Stimulated activated CD8-positive, alpha-beta memory T cell treated with anti-CD3 and anti-CD28 coated beads, Interleukin-4, amount 100 ng/mL, for 48 hours (primary cell): ENCODE measurements at regions not wholly inside any gene's neighbourhood (a gene's known extent, or its start where the extent isn't known, plus 50 kb on each side); places are given as distances from the start of the nearest gene placed in this dataset.
"Not testable (repeated sequence)": the region's sequence is repeated elsewhere in the genome, so short reads cannot be mapped to it uniquely, and the experiment has no call there.

Experiments
- DNase-seq: peaks from one replicate; pipeline ENCODE4 v3.0.0-alpha.2; 2020

DNA sequence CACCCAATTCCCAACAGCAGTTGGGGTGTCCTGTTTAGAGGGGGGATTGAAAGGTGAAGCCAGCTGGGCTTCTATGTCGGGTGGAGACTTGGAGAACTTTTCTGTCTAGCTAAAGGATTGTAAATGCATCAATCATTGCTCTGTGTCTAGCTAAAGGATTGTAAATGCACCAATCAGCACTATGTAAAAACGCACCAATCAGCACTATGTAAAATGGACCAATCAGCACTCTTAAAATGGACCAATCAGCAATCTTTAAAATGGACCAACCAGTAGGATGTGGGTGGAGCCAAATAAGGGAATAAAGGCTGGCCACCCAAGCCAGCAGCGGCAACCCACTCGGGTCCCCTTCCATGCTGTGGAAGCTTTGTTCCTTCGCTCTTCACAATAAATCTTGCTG is 1518.6 kb upstream of the RAG2 start:
- not testable (repeated sequence) for DNase-seq

- DNase-seq, result not testable (repeated sequence)
These were observed 1517.3 kb upstream of the RAG2 start for GRCh38 chr11:38115381-38115780.

- no peak for DNase-seq
These were observed 1502.9 kb upstream of the RAG2 start for GRCh38 chr11:38100836-38101462.

DNA sequence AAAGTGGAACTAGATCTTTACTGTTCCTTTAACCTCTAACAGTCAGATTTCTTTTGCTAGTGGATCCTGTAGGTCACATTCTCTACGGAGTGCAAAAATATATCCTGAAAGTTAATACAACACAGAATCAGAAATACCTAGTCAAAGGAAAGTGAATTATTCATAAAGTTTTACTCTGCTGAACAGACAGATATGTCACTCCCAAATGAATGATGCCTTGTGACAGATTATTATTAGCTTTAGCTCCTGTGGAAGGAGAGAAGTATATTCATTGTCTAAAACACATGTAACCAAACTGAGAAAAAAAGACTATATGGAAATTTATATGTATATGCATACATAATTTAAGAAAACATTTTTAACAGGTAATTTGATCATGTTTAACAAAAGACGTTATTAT is 1497.2 kb upstream of the RAG2 start:
- DNase-seq, result no peak

GRCh38 chr11:38089726-38090125 is 1491.7 kb upstream of the RAG2 start:
- DNase-seq, result no peak

DNA sequence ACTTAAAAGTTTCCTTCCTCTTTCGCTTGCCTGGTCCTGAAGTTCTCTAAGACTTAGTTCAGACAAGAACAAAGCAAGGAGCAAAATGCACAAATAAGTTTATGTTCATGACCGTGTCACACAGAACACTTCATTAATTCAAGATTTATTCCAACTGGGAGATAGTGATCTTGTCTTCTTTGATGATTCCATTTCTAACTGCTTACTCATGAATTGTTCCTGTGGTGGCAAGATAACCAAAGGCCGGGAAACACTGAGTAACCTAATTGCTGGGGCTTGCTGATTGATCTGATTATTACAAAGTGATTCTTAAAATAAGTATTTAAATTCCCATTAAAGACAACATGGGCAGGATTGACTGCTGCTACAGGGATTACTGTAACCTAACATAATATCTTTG is 1462.9 kb upstream of the RAG2 start:
- no peak for DNase-seq

GRCh38 chr11:38060136-38060535 is 1462.1 kb upstream of the RAG2 start:
- no peak for DNase-seq

- DNase-seq, result no peak
These were observed 1448.6 kb upstream of the RAG2 start for GRCh38 chr11:38046571-38047135.

DNA sequence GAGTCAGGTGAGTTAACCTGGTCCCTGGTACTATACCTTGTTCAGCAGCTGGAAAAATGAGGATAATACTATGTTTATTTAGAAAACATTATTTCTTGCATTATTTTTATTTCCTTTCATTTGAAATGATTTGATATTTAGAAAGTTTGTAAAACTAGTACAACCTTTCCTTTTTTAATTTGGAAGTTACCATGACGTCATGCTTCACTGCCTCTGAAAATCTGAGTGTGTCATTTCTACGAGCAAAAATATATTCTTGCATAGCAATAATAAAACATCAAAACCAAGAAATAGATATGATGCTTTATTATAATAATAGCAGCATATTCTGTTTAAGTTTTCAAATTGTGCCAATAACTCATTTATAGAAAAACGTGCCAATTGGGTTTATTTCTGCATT is 1445.0 kb upstream of the RAG2 start:
- no peak for DNase-seq

GRCh38 chr11:38038777-38039176 is 1440.7 kb upstream of the RAG2 start:
- no peak for DNase-seq

DNA sequence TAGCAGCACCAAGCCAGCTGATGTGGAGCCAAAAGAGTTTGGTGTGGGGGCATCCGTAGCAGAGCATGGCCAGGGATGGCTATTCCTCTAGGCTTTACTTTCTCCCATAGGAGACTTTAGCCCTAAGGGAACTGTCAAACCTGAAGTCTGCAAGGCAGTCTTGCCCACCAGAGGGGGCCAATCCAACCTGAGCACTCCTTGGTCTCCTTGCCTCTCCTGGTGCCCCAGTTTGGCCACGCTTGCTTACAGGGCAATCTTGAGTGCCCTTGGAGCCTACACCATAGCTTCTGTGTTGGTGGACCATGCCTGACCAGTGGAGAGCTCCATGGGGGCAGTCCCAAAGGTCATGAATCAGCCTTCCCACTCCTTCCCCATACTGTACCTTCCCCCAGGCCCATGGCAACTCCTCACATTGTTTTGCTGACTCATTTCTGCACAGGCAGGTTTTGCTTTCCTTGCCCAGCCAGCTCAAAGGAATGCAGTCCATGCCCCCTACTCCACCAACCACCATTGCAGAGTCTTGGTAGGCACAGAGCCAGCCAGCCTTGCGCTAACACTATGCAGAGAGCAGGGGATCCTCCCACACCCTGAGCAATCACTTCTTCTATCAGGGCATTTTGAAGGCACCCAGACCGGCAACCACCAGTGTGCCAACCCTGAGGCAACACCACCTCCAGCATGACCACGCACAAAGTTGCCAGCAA is 1421.2 kb upstream of the RAG2 start:
- no peak for DNase-seq

DNA sequence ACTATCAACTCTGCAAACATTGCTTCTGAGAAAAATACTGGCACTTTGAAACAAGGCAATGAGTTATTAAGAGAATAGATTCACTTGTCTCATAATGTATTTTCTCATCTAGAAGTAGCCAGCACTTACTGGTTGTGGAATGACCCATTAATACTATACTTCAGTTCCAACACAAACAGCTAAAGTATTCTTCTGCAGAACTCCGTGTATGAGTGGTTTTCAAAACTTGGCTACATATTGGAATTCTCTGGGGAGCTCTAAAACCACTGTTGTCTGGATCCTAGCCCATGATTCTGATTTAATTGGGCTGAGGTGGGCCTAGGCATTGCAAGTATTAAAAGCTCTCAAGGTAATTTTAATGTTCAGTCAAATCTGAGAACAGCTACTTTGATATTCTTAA is 1416.4 kb upstream of the RAG2 start:
- DNase-seq, result no peak

DNA sequence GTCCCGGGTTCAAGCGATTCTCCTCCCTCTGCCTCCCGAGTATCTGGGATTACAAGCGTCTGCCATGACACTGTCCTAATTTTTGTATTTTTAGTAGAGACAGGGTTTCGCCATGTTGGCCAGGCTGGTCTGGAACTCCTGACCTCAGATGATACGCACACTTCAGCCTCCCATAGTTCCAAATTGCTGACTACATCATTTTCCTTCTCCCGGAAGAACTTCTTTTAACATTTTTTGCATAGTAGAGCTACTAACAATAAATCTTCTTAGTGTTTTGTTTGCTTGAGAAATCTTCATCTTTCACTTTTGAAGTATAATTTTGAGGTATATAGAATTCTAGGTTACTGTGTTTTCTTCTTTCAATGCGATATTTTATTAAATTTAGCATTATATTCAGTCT is 1415.1 kb upstream of the RAG2 start:
- DNase-seq, result no peak

GRCh38 chr11:38011496-38011895 is 1413.5 kb upstream of the RAG2 start:
- DNase-seq, result no peak

DNA sequence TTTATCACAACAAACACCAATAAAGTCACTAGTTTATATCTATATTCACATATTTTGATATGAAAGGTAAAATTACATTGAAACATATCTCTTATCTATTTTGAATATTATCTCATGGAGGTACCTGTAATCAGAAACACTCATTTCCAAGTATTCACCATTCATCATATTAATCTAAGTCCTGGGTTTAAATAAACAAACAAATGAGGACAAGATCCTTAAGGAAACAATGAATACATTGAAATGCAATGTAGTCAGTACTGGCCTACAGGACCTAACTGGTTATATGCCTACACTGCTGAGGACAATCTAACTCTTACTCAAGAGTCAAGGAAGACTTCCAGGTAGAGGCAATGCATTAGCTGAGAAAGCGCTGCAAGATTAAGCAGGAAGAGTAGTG is 1411.9 kb upstream of the RAG2 start:
- DNase-seq, result no peak

- DNase-seq, result no peak
These were observed 1408.4 kb upstream of the RAG2 start for GRCh38 chr11:38006466-38006865.

DNA sequence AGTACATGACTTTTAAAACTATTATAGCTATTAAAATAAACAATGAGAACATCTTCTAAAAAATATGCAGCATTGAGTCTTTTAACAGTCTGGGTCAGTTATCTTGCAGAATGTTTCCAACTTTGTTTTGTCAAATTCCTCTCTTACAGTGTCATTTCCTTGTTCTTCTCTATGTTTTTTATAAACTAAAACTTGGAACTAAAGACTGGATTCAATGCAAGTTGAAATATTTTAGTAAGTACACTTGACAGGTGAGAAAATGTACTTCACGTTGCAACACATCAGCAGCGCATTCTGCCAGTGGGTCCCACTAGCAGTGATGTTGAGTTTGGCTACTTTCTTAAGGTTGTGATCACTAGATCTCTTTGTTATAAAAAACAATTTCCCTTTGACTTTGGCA is 1407.6 kb upstream of the RAG2 start:
- DNase-seq, result no peak

DNA sequence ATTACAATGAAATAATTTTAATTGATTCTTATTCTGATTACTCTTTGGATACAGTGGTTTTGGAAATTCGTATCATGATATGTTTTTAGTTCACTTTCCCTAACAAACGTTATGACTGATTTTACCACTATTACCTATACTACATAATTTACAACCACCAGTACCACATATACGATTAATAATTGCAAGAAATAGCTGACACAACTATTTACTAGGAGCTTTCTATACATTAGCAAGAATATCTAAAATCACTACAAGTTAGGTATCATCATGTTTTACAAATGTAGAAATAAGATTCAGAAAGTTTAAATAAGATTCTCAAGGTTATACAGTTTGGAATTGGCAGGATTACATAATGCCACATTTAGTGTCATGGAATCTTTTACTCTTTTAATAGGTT is 1401.1 kb upstream of the RAG2 start:
- DNase-seq, result no peak

DNA sequence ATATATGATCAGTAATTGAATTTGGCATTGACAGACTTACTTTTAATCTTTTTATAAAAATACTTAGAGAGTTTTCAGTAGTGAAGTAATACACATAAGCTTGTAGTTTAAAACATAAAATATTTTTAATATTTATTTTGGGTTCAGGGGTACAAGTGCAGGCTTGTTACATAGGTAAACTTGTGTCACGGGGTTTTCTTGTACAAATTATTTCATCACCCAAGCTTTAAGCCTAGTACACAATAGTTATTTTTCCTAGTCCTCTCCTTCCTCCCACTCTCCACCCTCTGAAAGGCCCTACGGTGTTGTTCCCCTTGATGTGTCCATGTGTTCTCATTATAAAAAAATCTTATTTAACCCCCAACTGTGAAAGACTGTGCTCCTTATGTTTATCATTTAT is 1397.8 kb upstream of the RAG2 start:
- DNase-seq, result no peak

DNA sequence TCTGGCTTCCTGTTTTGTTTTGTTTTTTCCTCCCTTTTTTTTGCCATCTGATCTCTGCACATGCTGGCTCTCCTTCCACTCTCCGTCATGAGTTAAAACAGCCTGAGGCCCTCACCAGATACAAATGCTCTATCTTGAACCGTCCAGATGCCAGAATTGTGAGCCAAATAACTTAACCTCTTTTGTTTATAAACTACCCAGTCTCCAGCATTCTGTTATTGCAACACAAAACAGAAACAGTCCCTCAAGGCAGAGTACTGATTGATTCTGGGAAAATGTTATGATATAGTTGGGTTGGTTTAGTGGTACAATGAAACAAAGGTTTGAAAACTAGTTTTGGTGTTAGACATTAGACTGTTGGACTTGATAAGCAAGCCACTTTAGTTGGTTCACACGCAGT is 1390.0 kb upstream of the RAG2 start:
- no peak for DNase-seq

DNA sequence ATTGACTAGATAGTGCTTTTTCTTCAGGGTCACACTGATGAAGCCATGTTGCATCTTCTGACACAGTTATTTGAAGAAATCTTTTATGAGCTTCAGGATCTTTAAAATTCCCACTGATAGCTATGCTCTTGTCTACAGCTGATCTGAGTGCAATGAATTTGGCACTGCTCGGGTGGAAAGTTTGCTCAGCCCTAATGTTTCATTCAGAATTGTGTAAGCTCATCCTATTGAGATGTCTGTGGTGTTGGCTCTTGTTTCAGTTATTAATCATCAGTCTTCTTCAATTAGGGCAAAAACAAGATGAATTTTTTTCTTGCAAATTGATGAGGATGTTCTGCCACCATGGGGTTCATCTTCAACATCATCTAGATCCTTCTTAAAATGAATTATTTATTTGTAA is 1387.0 kb upstream of the RAG2 start:
- no peak for DNase-seq

DNA sequence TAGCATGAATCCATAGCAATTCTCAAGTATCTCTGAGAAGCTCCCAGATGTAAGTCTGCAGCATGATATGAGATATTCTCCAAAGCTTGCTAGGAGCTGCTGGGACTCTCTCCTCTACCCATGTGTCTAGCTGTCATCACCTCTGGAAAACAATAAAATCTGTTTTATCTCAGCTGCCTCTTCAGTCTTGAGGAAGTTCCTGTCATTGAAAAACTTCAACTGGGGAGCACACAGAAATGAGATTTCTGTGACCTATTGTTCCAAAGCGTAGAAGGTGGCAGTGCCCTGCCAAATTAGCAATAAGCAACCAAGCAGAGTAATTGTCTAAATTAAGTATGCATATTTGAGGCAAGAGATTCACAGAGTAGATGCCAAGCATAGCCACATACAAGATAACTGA is 1380.6 kb upstream of the RAG2 start:
- DNase-seq, result no peak

DNA sequence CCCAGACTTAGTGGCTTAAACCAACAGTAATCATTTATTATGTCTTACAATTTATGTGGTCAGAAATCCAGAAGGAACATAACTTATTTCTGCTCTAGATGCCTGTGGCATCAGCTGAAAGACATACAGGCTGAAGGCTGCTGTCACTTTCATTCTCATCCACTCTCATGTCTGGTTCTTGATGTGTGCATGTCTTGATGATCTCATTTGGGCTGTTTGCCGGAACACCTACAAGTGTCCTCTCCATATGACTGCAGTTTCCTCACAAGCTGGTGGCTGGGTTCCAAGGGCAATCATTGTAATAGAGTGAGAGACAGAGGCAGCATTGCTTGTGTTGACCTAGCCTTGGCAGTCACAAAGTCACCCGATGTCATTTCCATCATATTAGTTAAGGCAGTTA is 1375.9 kb upstream of the RAG2 start:
- DNase-seq, result no peak

DNA sequence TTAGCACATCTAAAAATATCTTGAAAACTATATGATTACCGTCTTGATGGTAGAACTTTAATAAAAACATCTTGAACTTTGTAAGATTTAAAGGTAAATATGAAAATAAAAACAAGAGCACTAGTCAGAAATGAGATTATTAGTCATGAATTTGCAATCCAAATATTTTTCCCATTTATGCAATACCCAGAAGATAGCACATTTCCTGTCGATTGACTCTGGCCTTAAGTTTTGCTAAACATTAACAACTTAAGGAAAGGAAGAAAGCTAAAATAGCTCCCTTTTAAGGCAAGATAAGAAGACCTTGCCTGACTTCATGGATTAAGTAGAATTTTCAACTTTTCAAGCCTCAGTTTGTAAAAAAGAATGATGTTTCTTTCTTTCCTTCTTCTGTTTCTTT is 1374.7 kb upstream of the RAG2 start:
- no peak for DNase-seq

DNA sequence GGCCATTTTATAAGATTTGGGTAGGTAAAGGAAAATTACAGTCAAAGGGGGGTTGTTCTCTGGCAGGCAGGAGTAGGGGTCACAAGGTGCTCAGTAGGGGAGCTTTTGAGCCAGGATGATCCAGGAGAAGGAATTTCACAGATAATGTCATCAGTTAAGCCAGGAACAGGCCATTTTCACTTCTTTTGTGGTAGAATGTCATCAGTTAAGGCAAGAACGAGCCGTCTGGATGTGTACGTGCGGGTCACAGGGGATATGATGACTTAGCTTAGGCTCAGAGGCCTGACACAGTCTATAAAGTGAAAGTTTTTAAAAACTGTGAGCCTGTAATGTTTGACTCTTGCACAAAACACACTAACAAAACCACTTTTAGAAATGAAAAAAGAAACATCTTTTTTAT is 1371.3 kb upstream of the RAG2 start:
- not testable (repeated sequence) for DNase-seq
